HG02870 (cell line): ENCODE measurements at regions not wholly inside any gene's neighbourhood (a gene's known extent, or its start where the extent isn't known, plus 50 kb on each side); places are given as distances from the start of the nearest gene placed in this dataset.
"Not testable (repeated sequence)": the region's sequence is repeated elsewhere in the genome, so short reads cannot be mapped to it uniquely, and the experiment has no call there.

Source experiments
- ATAC-seq: cut with Tn5 transposase; IDR thresholded peaks from one replicate; pipeline ENCODE4 v1.9.1; 2021; ENCODE audit warnings: mild to moderate bottlenecking, moderate library complexity; ENCODE audit not compliant: unreplicated experiment

DNA sequence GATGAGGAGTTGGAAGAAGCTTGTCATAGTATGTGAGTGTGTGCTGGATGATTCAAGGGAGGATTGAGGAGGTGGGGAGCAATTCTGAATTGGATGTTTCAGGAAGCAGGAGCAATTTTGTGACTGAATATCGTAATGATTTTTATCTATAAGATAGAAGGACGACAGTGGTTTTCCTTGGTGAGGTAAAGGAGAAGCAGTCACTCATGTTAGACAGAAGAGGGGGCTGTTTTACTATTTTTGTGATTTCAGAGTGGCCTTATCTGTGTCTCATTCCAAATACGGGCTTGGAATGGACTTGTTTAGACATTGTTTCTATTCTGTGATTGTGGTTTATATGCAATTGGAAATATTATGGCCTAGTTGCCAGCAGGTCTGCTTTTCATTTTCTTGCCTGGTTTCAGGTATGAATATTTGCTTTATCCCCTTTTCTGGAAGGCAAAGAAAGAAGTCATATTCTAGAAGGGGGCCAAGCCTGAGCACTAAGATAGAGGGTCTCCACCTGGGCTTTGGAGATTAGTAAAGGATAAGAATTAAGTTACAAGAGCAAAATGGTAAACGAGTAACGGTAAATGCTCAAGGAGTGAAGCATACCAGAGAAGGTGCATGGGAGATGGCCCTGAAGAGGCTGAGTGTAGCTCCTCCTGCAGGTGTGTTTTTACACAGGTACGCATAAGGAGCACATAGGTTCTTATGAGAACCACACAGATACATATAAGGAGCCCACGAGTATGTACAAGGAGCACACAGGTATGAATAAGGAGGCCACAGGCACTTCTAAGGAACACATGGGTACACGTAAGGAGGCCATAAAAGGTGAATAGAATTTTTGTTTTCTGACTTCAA lies 124.6 kb upstream of the KCNAB1 start:
- ATAC-seq = peak; percentile 51

DNA sequence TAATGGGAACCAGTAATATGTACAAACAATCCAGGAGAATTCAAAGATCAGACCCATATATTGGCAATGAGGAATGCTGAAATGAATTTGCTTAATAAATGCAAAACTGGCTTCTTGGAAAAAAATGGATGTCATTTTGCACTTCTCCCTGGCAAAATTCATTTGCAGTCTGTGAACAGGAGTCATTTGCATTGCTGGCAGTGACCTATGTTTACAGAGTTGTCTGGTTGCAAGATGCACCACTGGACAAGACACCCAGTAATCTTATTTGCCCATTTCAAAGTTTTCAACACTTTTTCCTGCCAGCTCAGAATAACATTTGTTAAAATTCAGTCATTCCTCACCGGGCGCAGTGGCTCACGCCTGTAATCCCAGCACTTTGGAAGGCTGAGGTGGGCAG lies 123.5 kb upstream of the KCNAB1 start:
- no peak for ATAC-seq

DNA sequence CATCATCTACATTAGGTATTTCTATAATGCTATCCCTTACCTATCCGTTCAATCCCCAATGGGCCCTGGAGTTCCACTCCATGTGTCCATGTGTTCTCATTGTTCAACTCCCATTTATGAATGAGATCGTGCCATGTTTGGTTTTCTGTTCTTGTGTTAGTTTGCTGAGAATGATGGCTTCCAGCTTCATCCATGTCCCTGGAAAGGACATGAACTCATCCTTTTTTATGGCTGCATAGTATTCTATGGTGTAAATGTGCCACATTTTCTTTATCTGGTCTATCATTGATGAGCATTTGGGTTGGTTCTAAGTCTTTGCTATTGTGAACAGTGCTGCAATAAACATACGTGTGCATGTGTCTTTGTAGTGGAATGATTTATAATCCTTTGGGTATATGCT lies 122.2 kb upstream of the KCNAB1 start:
- not testable (repeated sequence) for ATAC-seq

DNA sequence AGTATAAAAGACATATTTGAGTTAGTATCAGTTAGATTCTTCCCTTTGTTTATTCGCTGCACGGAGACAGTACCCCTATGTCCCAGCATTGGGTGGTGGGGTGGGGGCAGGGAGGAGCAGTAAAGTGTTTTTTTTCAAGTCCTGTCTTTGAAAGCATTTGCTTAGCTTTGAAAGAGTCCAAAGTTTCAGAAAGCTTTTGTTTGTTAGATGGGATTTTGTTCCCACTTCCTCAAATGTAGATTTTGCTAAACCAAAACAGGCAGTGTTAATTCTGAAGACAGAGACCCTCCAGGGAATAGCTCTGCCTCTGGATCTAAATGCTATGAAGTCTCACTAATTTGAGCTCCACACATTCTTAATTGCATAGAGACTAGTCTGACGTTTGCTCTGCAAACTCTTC lies 114.6 kb upstream of the KCNAB1 start:
- ATAC-seq = no peak

DNA sequence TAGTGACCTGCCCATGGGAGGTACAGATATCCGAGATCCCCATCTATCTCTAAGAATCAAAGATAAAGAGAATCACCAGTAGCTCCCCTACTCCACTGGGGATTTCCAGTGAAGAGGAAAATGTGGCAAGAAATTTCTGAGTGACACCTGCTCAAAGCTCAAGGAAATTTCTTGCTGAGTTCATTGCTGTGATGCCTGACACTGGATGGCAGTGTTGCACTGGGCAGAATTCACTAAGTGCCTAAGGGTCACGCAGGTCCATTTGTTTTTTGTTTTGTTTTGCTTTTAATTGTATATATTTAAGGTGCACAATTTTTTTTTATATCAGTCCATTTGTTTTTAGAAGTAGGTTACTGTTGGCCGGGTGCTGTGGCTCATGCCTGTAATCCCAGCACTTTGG lies 109.5 kb upstream of the KCNAB1 start:
- ATAC-seq = no peak

DNA sequence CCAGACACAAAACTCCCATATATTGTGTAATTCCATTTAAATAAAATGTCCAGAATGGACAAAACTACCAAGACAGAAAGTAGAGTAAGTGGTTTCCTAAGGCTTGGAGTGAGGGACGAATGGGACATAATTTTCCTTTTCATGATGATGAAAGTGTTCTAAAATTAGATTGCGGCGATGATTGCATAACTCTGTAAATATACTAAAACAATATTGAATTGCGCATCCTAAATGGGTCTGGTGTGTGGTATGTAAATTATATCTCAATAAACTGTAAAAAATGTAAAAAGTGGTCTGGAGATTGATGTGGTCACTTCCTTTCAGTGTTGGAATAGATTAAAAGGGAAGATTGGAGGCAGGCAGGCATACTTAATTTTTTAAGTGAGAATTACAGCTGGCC lies 105.9 kb upstream of the KCNAB1 start:
- no peak for ATAC-seq

DNA sequence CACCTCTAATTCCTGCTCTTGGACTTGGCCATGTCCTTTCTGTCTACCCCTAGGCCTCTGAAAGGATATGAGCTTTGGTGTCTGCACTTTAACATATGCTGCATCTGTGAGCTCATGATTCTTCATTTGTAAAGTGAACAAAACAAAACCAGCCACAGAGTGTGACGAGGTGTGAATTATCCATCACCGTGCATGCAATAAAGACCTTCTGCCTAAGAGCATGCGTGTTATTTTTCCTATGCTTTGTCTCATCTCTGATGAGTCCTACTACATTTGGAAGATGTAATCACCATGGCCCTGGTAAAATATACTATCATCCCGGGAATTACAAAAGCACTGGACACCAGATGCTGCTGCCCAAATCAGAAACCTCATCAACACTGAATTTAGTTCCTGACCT lies 103.5 kb upstream of the KCNAB1 start:
- no peak for ATAC-seq

DNA sequence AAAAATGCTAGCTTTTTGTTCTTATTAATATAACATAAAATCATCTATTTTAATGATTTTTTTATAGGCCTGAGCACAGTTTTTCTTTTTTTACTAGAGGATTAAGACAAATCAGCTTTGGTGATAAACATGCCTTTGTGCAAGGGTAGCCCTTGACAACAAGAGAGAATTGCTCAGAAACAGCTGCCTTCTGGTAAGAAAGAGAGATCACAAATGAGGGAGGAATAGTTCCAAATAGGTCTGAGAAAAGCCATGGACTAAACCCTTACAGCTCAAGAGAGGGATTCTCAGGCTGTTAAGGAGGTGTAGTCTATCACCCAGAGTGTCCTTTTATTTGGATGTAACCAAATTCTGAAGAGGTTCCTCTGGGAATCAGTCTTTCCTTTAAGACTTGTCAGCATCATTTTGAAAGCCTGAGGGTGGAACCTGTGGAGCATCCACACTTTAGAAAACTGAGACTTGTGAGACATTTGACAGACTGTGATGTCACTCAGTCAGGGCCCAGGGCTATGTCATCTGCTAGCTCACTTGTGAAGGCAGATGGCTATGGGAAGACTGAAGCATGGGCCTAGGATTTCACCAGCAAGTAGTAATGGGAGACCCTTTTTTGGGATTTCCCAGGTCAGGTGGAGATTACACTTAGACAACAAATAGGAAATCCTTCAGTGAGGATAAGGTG lies 102.9 kb upstream of the KCNAB1 start:
- ATAC-seq = no peak

DNA sequence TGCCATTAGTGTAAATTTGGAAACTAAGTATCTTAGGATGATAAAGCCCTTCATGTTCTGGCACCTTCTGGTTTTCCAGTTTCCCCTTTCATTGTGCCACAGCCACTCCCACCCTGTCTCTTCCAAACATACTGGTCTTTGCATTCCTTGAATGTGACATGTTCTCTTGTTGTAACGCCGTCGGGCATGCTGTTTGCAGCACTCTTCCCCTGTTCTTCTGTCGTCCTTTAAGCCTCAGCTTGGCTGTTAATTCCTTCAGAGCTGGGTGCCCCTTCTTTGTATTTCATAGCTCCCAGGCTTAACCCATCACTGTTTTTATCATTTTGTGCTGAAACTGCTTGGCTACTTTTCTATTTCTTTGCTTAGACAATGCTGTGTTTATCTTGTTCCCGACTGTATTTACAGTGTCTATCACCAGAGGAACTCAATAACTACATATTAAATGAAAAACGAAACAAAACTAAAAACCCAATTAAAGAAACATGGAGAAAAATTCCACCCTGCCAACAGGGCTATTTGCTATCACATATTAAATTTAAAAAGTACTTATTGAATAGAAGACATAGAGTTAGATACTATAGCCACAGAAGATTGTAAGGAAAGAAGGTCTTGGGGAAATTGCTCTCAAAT lies 95.4 kb upstream of the KCNAB1 start:
- no peak for ATAC-seq

DNA sequence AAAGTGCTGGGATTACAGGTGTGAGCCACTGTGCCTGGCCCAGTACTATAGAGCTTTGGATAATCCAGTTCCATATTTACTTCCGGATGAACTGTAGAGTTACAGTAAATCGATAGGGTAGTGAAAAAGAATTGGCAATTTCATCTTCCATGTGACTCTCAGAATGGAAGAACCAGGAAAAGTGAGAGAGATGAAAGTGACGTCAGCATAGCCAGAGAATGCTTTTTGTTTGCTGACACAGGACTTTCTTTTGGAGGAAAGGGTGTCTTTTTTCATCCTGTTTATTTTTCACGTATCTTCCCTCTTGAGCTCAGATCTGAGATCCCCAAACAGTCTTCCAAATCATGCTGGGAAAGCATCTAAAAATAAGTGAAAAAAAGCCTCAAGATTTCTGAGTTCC lies 91.2 kb upstream of the KCNAB1 start:
- ATAC-seq = no peak

DNA sequence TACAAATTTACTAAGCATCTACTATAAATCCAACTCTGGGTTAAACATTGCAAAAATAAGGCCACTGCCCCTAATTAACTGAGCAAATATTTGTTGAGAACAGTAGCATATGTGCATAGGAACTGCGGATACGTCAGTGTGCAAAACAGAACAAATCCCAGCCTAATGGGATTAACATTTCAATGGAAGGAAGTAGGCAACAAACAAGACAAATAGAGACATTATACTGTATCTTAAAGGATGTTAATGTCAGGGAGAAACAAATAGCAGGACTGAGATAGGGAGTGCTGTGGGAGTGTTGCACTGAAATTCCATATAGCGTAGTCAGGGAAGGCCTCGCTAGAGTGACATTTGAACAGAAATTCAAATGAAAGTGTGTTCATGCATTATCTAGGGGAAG lies 89.7 kb upstream of the KCNAB1 start:
- ATAC-seq = no peak

DNA sequence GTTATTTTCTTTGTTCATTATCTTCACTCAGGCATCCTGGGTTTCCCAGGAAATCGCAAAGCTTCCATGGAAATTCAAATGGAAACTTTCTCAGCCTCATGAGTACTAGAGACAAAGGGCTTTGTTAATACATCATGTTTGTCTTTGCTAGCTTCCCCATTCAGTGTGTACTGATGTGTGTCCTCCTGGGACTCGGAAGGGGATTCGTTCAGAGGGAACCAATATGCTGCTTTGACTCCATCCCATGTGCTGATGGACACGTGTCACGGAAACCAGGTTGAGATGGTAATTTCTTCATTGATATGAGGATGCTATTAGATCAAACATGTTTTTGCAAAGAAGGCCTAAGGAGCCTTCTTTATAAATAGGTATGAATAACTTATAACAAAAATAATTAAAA lies 87.0 kb upstream of the KCNAB1 start:
- no peak for ATAC-seq

DNA sequence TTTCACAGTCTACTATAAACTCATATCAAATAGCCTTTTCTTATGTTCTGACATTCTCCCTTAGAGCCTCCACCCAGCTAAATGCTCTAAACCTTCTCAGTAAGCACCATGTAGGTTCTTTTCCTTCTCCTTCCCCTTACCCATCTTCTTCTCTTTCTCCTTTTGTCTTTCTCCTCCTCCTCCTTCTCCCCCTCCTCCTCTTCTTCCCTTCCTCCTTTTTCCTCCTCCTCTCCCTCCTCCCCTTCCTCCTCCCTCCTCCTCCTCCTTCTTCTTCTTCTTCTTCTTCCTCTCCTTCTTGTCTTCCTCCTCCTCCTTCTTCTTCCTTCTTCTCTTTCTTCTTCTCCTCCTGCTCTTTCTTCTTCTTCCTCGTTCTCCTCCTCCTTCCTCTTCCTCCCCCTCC lies 85.2 kb upstream of the KCNAB1 start:
- no peak for ATAC-seq

DNA sequence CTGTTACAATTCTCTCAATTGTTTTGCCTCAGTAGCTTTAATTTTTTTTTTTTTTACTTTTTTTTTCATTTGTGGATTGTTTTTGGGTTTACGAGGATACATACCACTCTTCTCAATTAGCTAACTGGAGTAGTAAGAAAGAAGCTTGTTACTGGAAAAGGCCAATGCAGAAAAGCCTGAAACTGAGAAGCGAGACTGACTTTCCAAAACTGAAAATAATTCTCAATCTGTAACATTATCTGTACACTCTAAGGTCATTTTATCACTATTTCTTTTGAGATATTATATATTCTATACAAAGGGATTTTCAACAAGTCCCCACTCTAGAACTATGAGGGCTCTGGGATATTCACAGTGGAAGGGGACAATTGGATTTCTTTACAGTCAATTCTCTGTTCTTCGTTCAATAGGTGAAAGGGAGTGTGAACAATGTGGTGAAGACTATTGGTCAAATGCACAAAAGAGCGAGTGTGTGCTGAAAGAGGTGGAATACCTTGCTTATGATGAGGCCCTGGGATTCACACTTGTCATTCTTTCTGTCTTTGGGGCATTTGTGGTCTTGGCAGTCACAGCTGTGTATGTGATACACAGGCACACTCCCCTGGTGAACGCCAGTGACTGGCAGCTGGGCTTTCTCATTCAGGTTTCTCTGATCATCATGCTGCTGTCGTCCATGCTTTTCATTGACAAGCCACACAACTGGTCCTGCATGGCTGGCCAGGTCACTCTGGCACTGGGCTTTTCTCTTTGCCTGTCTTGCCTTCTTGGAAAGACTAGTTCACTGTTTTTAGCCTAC lies 83.9 kb upstream of the KCNAB1 start:
- no peak for ATAC-seq

DNA sequence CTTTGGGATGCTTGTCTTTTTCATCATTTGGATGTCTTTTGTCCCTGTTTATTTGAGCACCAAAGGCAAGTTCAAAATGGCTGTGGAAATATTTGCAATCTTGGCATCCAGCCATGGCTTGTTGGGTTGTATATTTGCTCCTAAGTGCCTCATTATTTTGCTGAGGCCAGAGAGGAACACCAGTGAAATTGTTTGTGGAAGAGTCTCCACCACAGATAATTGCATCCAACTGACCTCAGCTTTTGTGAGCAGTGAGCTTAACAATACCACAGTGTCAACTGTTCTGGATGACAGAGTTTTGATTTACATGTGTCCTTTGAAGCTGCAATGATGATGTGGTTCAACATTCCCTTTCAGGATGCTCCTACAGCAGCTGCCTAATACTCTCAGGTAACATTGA lies 83.0 kb upstream of the KCNAB1 start:
- no peak for ATAC-seq

DNA sequence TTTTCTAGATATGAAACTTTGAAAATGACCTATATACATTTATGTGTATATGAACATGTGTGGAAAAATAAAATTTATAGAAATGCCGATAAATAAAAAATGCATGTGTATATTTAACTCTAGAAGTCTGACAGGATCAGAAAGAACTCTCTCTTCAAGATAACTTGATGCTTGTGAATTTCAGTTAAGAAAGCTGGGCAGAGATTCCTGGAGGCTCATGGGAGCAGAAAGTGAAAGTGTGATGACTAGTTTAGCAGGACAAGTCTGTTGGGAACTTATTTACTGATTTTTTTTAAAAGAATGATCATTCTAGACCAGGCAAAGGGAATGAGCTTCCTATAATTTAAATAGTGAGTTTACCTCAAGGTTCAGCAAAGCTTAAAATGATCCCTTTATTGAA lies 81.5 kb upstream of the KCNAB1 start:
- ATAC-seq = no peak

DNA sequence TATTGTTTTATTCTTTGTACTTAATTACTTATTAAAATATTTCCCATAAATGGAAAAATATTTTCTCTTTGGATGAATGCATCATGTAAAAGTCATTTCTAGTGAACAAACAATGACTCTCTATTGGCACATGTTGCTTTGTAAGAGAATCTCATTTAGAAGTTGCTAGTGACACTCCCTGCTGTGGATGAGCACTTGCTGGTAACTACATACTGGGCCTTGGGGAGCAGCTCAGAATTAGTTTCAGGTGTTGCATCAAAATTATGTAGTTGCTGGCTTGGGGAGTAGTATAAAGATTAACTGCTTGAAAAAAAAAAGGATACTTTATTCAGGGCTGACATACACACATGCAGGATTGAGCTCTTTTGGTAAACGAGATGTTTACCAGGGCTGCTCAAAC lies 80.3 kb upstream of the KCNAB1 start:
- no peak for ATAC-seq

DNA sequence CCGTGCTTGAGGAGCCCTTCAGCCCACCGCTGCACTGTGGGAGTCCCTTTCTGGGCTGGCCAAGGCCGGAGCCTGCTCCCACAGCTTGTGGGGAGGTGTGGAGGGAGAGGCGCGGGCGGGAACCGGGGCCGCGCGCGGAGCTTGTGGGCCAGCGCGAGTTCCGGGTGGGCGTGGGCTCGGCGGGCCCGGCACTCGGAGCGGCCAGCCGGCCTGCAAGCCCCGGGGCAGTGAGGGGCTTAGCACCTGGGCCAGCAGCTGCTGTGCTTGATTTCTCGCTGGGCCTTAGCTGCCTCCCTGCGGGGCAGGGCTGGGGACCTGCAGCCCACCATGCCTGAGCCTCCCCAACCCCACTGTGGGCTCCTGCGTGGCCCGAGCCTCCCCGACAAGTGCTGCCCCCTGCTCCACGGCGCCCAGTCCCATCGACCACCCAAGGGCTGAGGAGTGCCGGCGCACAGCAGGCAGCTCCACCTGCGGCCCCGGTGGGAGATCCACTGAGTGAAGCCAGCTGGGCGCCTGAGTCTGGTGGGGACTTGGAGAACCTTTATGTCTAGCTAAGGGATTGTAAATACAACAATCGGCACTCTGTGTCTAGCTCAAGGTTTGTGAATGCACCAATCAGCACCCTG lies 79.0 kb upstream of the KCNAB1 start:
- not testable (repeated sequence) for ATAC-seq

DNA sequence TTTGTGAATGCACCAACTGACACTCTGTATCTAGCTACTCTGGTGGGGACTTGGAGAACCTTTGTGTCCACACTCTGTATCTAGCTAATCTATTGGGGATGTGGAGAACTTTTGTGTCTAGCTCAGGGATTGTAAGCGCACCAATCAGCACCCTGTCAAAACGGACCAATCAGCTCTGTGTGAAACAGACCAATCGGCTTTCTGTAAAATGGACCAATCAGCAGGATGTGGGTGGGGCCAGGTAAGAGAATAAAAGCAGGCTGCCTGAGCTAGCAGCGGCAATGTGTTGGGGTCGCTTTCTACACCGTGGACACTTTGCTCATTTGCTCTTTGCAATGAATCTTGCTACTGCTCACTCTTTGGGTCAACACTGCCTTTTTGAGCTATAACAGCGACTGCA lies 78.5 kb upstream of the KCNAB1 start:
- ATAC-seq = not testable (repeated sequence)

DNA sequence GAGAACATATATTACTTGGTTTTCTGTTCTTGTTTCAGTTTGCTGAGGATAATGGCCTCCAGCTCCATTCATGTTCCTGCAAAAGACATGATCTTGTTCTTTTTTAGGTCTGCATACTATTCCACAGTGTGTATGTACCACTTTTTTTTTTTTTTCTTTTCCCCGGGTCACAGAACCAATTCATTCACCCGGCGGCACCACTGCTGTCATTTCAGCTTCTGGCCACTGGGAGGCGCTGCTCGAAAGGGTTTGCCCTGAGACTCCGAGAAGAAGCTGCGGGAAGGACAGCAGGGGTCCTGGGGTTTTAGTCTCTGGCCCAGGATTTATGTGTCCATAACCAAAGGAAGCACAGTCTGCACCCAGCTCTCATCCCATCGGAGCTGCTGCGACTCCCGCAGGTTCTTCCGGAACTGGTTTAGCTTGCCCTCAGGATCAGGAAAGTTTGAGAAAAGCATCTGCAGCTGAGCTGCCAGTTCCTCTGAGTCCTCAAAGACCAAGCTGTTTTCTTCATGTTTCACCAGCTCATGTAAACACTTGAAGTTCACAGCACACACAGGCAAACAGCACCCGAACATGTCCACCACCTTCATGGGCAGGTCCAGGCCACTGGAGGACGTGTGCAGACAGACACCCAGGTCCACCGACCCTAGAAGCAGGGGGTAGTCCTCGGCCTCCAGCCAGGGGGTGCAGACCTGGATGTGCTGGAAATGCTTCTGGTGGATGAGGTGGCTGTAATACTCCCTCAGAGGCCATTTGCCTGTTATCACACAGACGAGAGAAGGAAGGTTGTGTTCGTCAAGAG lies 76.3 kb upstream of the KCNAB1 start:
- not testable (repeated sequence) for ATAC-seq
